Upper lobe of left lung (tissue), 4 donors: ENCODE measurements at regions not wholly inside any gene's neighbourhood (a gene's known extent, or its start where the extent isn't known, plus 50 kb on each side); places are given as distances from the start of the nearest gene placed in this dataset.

Experiments used
- POLR2A ChIP-seq, 4 donors: fragments of 450-650 bp; IDR thresholded peaks; one replicate each; pipeline ENCODE4 v1.5.1; 2016 to 2017; ENCODE audit warnings: antibody characterized with exemption in 4 of 4, mild to moderate bottlenecking in 2 of 4
- POLR2AphosphoS5 ChIP-seq, 2 donors: sonication (generic); formaldehyde crosslinking; IDR thresholded peaks; one replicate each; pipeline ENCODE4 v1.5.1; 2017; ENCODE audit warnings: antibody characterized with exemption in 2 of 2
- TF ChIP-seq, protein P1 (sequence below), 6 experiments: fragments of 450-650 bp in 4 of 6; fragments of 200-600 bp in 2 of 6; sonication (generic) in 2 of 6; IDR thresholded peaks; one replicate each; pipeline ENCODE4 v1.5.1; 2016 to 2019; ENCODE audit warnings: antibody characterized with exemption in 6 of 6

DNA sequence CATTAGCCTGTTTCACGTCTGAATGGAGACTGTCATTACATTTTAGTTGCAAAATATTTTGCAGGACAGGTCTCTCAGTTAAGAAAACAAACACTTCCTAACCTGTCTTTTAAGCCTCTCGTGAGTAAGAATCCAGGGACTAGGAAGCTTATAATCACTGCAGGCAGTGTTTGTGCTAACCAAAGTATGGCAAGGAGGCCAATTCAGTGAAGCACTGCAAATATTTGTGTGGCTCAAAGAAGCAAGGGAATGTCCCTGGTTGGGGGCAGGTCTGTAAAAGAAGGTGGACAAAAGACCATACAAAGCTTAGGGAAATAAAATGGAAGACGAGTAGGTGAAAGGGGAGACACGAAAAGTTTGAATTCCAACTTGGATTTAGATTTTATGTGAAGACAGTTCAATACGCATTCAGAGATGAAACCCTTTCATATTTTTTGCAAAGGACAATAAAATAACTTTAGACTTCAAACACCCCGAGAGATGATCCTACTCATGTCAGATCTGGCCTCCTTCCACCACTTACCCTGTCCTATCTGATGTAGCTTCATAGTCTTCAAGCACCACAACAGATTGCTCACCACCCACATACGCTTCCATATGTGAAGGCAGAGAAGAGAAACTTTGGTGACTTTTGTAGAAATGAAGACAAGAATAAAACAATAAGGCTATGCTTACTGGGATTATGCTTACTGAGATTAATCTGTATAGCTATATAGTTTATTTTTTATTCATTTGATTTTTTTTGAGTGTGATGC is 240.9 kb downstream of the TUSC7 start:
- no peak for TF ChIP-seq POLR2AphosphoS5 (IDR thresholded peaks at IDR 0.05)
- TF ChIP-seq, protein P1, sequence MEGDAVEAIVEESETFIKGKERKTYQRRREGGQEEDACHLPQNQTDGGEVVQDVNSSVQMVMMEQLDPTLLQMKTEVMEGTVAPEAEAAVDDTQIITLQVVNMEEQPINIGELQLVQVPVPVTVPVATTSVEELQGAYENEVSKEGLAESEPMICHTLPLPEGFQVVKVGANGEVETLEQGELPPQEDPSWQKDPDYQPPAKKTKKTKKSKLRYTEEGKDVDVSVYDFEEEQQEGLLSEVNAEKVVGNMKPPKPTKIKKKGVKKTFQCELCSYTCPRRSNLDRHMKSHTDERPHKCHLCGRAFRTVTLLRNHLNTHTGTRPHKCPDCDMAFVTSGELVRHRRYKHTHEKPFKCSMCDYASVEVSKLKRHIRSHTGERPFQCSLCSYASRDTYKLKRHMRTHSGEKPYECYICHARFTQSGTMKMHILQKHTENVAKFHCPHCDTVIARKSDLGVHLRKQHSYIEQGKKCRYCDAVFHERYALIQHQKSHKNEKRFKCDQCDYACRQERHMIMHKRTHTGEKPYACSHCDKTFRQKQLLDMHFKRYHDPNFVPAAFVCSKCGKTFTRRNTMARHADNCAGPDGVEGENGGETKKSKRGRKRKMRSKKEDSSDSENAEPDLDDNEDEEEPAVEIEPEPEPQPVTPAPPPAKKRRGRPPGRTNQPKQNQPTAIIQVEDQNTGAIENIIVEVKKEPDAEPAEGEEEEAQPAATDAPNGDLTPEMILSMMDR (IDR thresholded peaks at IDR 0.05), result no peak
- no peak for TF ChIP-seq POLR2A (IDR thresholded peaks at IDR 0.05)
